ENCODE measurements at regions not wholly inside any gene's neighbourhood (a gene's known extent, or its start where the extent isn't known, plus 50 kb on each side); places are given as distances from the start of the nearest gene placed in this dataset.

DNA sequence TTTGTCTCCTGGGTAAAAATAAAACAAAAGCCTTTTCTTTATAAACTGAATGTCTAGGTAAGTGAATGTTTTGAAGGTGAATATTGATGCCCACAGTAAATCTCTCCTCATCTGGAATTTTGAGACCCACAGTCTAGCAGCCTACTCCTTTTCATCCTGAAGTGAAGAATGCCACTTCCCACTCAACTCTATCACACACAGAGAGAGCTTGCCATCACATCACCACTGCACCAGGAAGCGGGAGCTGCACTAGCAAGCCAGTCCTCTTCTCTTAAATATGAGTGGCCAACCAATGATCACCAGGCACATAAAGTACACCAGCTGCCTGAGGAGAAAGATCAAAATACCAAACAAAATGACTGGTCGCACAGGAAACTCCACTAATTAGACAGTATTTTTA is 140.8 kb downstream of the MRPL39 start:
- Mint-ChIP-seq H3K27me3 (no peaks in the 10 kb centered on the region), H3K4me1 (peaks cover 34% of the 10 kb centered on the region), H3K9me3 (peaks cover 12% of the 10 kb centered on the region), H3K27ac (no peak overlapping the region), H3K36me3 (ENCODE audit: low read depth) (peaks cover 4% of the 10 kb centered on the region), H3K4me3 (no peak overlapping the region)
- CTCF ChIA-PET: interaction anchor here (0.9 to 1.2 kb wide), 4 partner anchors 12 to 102 kb away, joined by 3 to 4 read pairs (median 4); no protein-coding TSS in a partner anchor
- no peak for DNase-seq
- POLR2A ChIA-PET: no interaction called here

DNA sequence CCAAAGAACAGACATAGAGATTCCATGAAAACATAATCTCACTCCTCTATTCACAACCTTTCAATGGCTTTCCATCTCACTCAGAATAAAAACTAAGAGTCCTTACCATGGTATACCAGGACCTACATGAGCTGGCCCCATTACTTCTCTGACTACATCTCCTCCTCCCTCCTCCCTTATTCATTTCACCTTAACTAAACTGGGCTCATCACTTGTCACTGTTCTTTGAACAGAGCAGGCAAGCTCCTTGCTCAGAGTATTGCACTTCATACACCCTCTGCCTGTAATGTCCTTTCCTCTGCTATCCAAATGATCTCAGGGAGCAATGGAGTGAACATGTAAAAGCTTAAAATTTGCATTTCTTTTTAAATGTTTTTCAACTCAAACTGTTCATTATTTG is 142.0 kb downstream of the MRPL39 start:
- Mint-ChIP-seq H3K9me3 (peaks cover 10% of the 10 kb centered on the region), H3K36me3 (ENCODE audit: low read depth) (peaks cover 4% of the 10 kb centered on the region), H3K4me3 (no peak overlapping the region), H3K27ac (no peak overlapping the region), H3K4me1 (peaks cover 38% of the 10 kb centered on the region), H3K27me3 (no peaks in the 10 kb centered on the region)
- no peak for DNase-seq
- POLR2A ChIA-PET: interaction anchor here (0.5 kb wide), 1 partner anchor 88 kb away, joined by 4 read pairs; no protein-coding TSS in a partner anchor
- CTCF ChIA-PET: interaction anchor here (0.8 to 0.9 kb wide), 2 partner anchors 19 to 142 kb away, joined by 3 to 4 read pairs; partner anchors contain the start of gene MRPL39

DNA sequence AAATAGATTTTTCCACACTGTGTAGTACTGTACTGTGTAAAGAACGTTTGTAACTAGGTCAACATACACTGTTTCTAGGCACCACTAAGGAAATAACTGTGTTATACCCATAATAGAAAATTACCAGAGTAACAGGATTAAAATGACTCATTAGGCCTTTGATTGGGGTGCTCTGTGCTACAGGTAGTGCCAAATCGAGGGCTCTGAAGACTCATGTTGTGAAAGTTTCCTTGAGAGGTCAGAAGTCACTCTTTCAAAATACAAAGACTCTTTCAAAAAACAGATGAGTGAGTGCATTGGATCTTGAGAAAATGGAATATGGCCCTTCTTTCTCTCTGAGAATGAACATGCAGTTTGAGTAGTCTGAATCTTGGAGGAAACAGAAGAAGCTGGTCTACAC is 143.0 kb downstream of the MRPL39 start:
- peaks cover 4% of the 10 kb centered on the region for H3K36me3 Mint-ChIP-seq (ENCODE audit: low read depth)
- peaks cover 45% of the 10 kb centered on the region for H3K4me1 Mint-ChIP-seq
- H3K9me3 Mint-ChIP-seq: peaks cover 10% of the 10 kb centered on the region
- no peaks in the 10 kb centered on the region for H3K27me3 Mint-ChIP-seq
- no peak for DNase-seq
- no peak overlapping the region for H3K4me3 Mint-ChIP-seq
- no peak overlapping the region for H3K27ac Mint-ChIP-seq
- POLR2A ChIA-PET: no interaction called here
- CTCF ChIA-PET: interaction anchor here (0.8 kb wide), 1 partner anchor 20 kb away, joined by 3 read pairs; no protein-coding TSS in a partner anchor

DNA sequence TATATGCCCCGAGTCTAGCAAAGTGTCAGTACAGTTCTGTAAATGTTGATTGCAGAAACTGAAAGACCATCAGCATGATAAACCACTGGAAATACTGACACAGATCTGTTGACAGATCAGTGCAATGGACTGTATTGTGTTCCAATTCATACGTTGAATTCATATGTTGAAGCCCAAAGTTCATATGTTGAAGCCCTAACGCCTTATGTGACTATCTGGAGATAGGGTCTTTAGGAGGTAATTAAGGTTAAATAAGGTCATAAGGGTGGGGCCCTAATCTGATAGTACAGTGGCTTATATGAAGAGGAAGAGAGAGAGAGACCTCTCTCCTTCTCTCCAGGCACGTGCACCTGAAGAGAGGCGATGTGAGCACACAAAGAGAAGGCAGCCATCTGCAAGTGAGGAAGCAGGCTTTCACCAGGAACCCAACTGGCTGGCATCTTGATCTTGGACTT is 144.7 kb downstream of the MRPL39 start:
- Mint-ChIP-seq H3K27me3 (no peaks in the 10 kb centered on the region), H3K4me3 (no peak overlapping the region), H3K36me3 (ENCODE audit: low read depth) (peaks cover 7% of the 10 kb centered on the region), H3K27ac (peak overlapping the region; percentile 68), H3K9me3 (peaks cover 4% of the 10 kb centered on the region), H3K4me1 (peaks cover 56% of the 10 kb centered on the region)
- ChIA-PET POLR2A (no interaction called here), CTCF (interaction anchor here (0.6 kb wide), 1 partner anchor 405 kb away, joined by 3 read pairs; no protein-coding TSS in a partner anchor)
- no peak for DNase-seq

DNA sequence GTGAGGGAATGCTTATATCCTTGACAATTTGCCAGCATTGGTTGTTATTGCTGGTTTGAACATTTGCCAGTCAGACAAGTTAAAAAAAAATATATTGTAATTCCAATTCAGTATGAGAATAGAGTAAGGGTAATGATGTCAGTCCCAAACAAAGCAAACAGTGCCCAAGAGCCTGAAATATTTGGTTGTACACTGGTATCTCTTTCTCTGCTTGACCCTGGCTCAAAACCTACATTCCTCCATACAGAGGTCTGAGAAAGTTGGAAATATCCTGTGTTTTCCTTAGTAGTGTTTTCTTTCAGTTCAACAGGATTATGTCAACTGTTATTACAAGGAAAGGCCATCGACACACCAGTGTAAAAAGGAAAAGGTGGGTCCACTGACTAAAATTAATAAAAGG is 145.6 kb downstream of the MRPL39 start:
- ChIA-PET POLR2A (no interaction called here), CTCF (no interaction called here)
- no peaks in the 10 kb centered on the region for H3K27me3 Mint-ChIP-seq
- no peak overlapping the region for H3K27ac Mint-ChIP-seq
- H3K9me3 Mint-ChIP-seq: no peaks in the 10 kb centered on the region
- no peak overlapping the region for H3K4me3 Mint-ChIP-seq
- peaks cover 62% of the 10 kb centered on the region for H3K4me1 Mint-ChIP-seq
- no peak for DNase-seq
- peaks cover 5% of the 10 kb centered on the region for H3K36me3 Mint-ChIP-seq (ENCODE audit: low read depth)

DNA sequence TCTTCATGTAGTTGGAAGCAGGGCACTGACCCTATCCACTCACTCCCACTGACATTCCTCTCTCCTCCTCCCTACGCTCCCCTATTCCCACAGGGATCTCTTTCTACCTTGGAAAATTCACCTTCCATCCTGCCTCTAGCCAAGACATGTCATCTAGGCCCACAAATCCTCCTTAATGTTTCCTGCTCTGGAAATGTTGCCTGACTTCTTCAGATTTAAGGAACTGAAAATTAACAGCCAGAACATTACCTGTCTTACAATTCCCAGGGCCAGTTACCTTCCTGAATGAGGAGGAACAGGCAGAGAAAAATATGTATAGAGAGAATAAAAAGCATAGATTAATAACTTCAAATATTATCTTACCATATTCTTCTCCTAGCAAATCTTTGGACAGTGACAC is 147.3 kb downstream of the MRPL39 start:
- CTCF ChIA-PET: no interaction called here
- POLR2A ChIA-PET: no interaction called here

DNA sequence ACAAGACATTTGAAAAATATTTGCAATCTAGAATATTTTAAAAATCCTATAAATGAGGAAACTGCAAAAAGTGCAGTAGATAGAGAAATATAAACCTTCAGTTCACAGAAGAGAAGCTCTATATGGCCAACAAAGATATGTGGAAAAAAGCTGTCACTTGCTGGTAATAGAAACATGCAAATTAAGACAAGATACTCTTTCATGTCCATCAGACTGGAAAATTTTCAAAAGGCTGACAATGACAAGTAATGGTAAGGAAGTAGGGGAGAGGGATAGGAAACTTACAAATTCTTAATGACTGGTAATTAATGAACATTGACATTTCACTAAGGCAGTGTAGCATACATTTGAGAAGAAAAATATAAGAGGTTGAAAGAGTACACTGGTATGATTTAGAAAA is 147.9 kb downstream of the MRPL39 start:
- Mint-ChIP-seq H3K4me3 (no peak overlapping the region), H3K27me3 (no peaks in the 10 kb centered on the region), H3K4me1 (peaks cover 62% of the 10 kb centered on the region), H3K36me3 (ENCODE audit: low read depth) (peaks cover 4% of the 10 kb centered on the region), H3K27ac (no peak overlapping the region), H3K9me3 (peaks cover 3% of the 10 kb centered on the region)
- ChIA-PET CTCF (no interaction called here), POLR2A (interaction anchor here (0.5 kb wide), 1 partner anchor 102 kb away, joined by 3 read pairs; no protein-coding TSS in a partner anchor)
- no peak for DNase-seq

More for the DNA sequence above, 147.3 kb downstream of the MRPL39 start:
- Mint-ChIP-seq H3K27me3 (no peaks in the 10 kb centered on the region), H3K4me3 (no peak overlapping the region), H3K9me3 (peaks cover 3% of the 10 kb centered on the region), H3K36me3 (ENCODE audit: low read depth) (peaks cover 3% of the 10 kb centered on the region), H3K4me1 (peaks cover 69% of the 10 kb centered on the region), H3K27ac (peak overlapping the region; percentile 54)
- DNase-seq: no peak

DNA sequence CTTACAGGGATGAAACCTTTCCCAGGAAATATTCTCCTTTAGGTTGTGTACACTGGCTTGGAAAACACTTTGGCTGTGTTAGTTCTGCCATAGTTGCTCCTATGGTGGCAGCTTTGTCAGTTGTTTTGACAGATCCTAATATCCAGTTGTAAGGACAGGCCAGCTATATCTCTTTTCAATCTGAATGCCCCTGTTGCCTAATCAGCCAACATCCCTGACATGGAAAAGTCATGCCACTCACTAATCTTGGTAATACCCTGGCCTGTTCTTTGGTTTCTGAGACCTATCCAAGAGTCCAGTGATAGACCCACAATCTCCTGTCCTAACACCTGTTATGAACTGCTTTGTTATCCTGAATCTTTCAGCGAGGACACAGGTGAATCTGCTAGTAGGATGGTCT is 148.8 kb downstream of the MRPL39 start:
- ChIA-PET CTCF (interaction anchor here (3.0 kb wide), 1 partner anchor 12 kb away, joined by 7 read pairs; no protein-coding TSS in a partner anchor), POLR2A (no interaction called here)
- H3K4me3 Mint-ChIP-seq: no peak overlapping the region
- no peak for DNase-seq
- peaks cover 54% of the 10 kb centered on the region for H3K4me1 Mint-ChIP-seq
- peaks cover 3% of the 10 kb centered on the region for H3K9me3 Mint-ChIP-seq
- H3K27ac Mint-ChIP-seq: peak overlapping the region; percentile 75
- H3K27me3 Mint-ChIP-seq: no peaks in the 10 kb centered on the region
- peaks cover 6% of the 10 kb centered on the region for H3K36me3 Mint-ChIP-seq (ENCODE audit: low read depth)

DNA sequence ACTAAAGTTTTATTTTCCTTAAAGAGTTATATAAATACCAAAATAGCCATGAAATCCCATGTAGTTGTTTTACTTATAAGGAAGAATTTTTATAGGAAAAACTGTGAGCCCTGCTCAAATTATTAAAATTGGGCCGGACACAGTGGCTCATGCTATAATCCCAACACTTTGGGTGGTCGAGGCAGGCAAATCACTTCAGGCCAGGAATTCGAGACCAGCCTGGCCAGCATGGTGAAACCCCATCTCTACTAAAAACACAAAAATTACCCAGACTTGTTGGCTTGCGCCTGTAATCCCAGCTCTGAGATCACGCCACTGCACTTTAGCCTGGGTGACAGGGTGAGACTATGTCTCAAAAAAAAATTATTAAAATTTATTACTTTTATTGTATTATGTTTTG is 149.3 kb downstream of the MRPL39 start:
- POLR2A ChIA-PET: no interaction called here
- Mint-ChIP-seq H3K27me3 (no peaks in the 10 kb centered on the region), H3K36me3 (ENCODE audit: low read depth) (peaks cover 7% of the 10 kb centered on the region), H3K9me3 (peaks cover 3% of the 10 kb centered on the region), H3K4me1 (peaks cover 49% of the 10 kb centered on the region), H3K27ac (no peak overlapping the region), H3K4me3 (no peak overlapping the region)
- CTCF ChIA-PET: interaction anchor here (3.0 kb wide), 1 partner anchor 12 kb away, joined by 7 read pairs; no protein-coding TSS in a partner anchor
- DNase-seq: no peak

DNA sequence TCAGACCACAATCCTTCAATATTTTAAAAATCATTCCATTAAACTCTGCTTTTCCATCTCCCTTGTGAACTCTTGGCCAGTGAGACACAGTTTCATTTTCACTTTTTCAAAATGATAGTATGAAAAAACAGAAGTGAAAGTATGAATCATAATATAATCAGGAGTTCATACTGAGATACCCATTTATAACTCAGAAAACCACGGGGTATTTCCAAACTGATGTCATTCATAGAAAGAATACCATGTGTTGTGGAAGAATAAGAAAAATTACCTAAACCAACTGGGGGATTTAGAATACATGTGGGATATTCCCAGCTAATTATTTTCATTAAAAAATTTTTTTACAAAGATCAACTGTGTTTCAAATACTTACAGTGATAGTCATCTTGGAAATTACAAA is 149.9 kb downstream of the MRPL39 start:
- H3K27ac Mint-ChIP-seq: peak overlapping the region; percentile 85
- H3K4me1 Mint-ChIP-seq: peaks cover 44% of the 10 kb centered on the region
- POLR2A ChIA-PET: no interaction called here
- H3K9me3 Mint-ChIP-seq: peaks cover 3% of the 10 kb centered on the region
- H3K27me3 Mint-ChIP-seq: no peaks in the 10 kb centered on the region
- DNase-seq: peak; percentile 13
- CTCF ChIA-PET: interaction anchor here (3.0 kb wide), 1 partner anchor 11 kb away, joined by 7 read pairs; no protein-coding TSS in a partner anchor
- peaks cover 7% of the 10 kb centered on the region for H3K36me3 Mint-ChIP-seq (ENCODE audit: low read depth)
- peak overlapping the region; percentile 66 for H3K4me3 Mint-ChIP-seq

DNA sequence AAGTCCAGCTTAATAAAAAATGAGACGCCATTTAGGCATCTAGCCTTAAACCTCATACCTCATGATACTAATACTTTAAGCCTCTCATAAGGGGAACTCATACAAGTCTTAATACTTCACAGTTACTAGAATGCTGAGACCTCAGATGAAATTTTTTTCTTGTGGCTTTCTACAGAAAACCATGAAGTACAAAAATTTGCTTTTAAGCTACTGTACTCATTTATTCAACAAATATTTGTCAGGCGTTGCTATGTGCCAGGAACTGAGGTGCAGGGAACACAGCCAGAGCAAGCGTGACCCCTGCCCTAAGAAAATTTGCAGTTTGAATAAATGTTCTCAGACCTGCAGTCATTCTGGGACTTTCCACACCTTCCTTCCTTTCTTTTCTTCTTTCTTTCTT is 150.6 kb downstream of the MRPL39 start:
- no peak overlapping the region for H3K4me3 Mint-ChIP-seq
- H3K9me3 Mint-ChIP-seq: peaks cover 3% of the 10 kb centered on the region
- H3K4me1 Mint-ChIP-seq: peaks cover 41% of the 10 kb centered on the region
- peaks cover 7% of the 10 kb centered on the region for H3K36me3 Mint-ChIP-seq (ENCODE audit: low read depth)
- no peaks in the 10 kb centered on the region for H3K27me3 Mint-ChIP-seq
- POLR2A ChIA-PET: no interaction called here
- DNase-seq: peak; percentile 17
- peak overlapping the region; percentile 47 for H3K27ac Mint-ChIP-seq
- CTCF ChIA-PET: interaction anchor here (0.8 to 3.0 kb wide), 2 partner anchors 10 to 12 kb away, joined by 4 to 7 read pairs; no protein-coding TSS in a partner anchor

DNA sequence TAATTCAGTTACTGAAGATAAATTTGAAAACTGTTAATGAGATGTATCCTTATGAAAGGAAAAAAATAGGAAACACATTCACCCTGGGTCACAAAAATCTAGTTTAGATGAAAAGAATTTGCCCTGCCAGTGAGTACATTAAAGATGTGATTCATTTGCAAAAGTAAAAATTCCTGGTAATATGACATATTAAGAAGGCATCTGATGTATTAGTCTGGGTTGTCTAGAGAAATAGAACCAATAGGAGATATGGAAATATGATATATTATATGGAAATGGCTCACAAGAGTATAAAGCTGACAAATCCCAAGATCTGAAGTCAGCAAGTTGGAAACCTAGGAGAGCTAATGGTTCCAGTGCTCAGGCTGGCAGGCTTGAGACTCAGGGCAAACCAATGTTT is 153.8 kb downstream of the MRPL39 start:
- ChIA-PET CTCF (interaction anchor here (0.9 to 1.5 kb wide), 5 partner anchors 8 to 109 kb away, joined by 3 to 4 read pairs (median 3); no protein-coding TSS in a partner anchor), POLR2A (interaction anchor here (0.5 kb wide), 1 partner anchor 16 kb away, joined by 3 read pairs; no protein-coding TSS in a partner anchor)
- Mint-ChIP-seq H3K27me3 (no peaks in the 10 kb centered on the region), H3K9me3 (peaks cover 19% of the 10 kb centered on the region), H3K27ac (no peak overlapping the region), H3K36me3 (ENCODE audit: low read depth) (peaks cover 11% of the 10 kb centered on the region), H3K4me3 (no peak overlapping the region), H3K4me1 (peaks cover 22% of the 10 kb centered on the region)
- DNase-seq: no peak

DNA sequence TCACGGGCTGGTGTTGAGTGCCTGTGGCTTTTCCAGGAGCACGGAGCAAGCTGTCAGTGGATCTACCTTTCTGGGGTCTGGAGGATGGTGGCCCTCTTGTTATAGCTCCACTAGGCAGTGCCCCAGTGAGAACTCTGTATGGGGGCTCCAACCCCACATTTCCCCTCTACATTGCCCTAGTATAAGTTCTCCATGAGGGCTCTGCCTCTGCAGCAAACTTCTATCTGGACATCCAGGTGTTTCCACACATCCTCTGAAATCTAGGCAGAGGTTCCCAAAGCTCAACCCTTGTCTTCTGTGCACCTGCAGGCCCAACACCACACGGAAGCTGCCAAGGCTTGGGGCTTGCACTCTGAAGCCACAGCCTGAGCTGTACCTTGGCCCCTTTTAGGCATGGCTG is 157.3 kb downstream of the MRPL39 start:
- Mint-ChIP-seq H3K36me3 (ENCODE audit: low read depth) (peaks cover 15% of the 10 kb centered on the region), H3K4me1 (no peaks in the 10 kb centered on the region)
- CTCF ChIA-PET: interaction anchor here (1.2 kb wide), 1 partner anchor 117 kb away, joined by 3 read pairs; no protein-coding TSS in a partner anchor

More for the DNA sequence above, 157.3 kb downstream of the MRPL39 start:
- Mint-ChIP-seq H3K9me3 (peaks cover 16% of the 10 kb centered on the region), H3K27ac (no peak overlapping the region), H3K27me3 (no peaks in the 10 kb centered on the region), H3K4me3 (no peak overlapping the region)
- POLR2A ChIA-PET: no interaction called here
- no peak for DNase-seq

Measured in activated CD4-positive, alpha-beta T cell treated with anti-CD3 and anti-CD28 coated beads, Interleukin-2, amount 10 ng/mL, durations not matched to agents 7 days and 5 days (primary cell).